NCI-H187 (cell line): ENCODE measurements at regions not wholly inside any gene's neighbourhood (a gene's known extent, or its start where the extent isn't known, plus 50 kb on each side); places are given as distances from the start of the nearest gene placed in this dataset.
"Not testable (repeated sequence)": the region's sequence is repeated elsewhere in the genome, so short reads cannot be mapped to it uniquely, and the experiment has no call there.

ENCODE experiments used
- DNase-seq, 2 experiments: peaks; one replicate each; lab custom pipeline; 2025; lab: John Stamatoyannopoulos, UW

DNA sequence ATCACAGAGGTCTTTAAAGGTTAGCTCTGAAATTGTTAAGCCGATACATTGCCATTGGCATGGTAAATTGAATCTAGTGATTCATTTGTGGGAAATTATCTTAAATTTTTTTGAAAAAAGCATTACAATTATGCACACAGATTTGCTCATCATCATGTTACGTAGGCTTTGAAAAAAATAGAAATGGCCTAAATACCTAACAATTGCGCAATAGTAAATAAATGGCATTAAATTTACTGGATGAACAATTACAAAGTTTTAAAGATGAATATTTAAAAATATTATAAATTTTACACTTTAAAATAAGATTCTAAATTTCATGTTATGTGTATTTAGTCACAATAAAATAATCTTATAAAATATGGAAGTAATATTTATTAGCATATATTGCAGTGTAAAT lies 171.3 kb downstream of the RPRM start:
- no peak for DNase-seq

DNA sequence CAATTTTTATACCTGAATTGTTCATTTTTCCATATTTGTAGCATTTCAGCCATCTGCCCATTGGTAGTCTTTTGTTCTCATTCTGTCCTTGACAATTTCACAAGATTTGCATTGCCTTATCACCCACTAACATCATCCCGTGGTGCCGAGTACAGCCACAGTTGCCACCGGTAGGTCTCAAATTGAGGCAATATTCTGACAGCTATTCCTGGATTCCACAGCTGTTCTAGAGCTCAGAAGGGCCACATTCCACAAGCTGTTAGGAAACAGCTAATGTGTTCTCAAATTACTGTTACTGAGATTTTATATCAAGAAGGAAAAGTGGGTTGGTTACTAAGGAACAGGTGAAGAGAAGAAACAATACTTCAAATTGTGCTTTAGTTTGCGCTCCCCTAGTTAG lies 178.8 kb downstream of the RPRM start:
- DNase-seq, result no peak

DNA sequence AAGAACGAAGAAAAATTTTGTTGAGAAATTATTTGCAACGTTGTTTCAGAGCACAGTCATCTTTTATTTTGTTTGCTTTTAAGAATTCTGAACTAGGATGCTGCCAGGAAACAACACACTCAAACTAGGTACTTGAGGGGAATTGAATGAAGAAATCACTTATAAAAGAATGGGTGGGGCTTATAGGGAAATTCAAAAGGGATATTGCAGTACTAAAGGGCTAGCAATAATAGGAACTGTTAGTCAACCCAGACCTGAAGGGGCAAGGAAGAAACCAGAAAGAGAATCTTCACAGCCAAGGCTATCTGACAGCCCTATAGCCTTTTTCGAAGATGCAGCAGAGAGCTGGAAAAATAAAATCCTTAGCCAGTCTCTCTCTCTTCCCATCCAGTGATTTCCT lies 179.3 kb downstream of the RPRM start:
- DNase-seq, result no peak

DNA sequence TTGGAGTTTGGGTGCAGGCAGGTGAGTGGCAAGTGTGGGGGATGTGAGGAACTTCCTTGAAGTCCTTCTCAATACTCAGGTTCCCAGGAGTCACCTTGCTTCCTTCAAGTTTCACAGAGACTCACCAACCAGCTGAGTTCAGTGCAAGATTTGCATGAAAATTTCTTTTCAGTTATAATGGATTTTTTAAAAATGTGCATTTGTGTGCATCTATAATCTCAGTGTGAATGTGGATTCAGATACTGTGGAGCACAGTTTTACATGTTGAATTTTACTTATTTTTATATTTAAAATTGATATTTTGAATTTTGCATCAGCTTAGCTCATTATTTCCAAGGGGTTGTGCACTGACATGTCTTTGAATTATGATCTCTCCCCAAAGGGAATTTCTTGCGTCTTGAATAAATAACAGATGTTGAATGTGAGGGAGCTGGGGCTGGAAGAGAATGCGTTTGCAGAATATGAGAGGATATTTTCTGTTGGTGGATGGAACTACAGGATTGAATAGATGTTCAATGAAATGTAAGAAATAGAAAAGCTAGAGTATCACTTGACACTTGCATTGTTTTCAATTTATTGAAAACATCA lies 184.3 kb downstream of the RPRM start:
- no peak for DNase-seq

DNA sequence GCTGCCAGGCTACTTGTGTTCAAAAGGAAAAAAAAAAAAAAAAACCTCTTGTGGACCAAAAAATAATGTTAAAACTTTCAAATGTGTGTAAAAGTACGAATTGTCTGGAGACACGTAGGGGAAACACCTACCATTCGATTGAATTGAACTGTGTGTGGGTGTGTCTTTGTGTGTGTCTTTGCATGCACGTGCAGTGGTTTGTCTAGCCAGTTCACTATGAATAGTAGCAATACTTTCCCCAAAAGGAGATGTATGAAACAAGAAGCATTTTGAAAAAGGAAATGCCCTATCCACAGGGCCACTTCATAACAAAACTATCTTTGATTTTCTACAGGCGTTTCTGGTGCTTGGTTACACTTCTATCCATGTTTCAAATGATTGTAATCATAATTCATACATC lies 186.8 kb downstream of the RPRM start:
- no peak for DNase-seq

DNA sequence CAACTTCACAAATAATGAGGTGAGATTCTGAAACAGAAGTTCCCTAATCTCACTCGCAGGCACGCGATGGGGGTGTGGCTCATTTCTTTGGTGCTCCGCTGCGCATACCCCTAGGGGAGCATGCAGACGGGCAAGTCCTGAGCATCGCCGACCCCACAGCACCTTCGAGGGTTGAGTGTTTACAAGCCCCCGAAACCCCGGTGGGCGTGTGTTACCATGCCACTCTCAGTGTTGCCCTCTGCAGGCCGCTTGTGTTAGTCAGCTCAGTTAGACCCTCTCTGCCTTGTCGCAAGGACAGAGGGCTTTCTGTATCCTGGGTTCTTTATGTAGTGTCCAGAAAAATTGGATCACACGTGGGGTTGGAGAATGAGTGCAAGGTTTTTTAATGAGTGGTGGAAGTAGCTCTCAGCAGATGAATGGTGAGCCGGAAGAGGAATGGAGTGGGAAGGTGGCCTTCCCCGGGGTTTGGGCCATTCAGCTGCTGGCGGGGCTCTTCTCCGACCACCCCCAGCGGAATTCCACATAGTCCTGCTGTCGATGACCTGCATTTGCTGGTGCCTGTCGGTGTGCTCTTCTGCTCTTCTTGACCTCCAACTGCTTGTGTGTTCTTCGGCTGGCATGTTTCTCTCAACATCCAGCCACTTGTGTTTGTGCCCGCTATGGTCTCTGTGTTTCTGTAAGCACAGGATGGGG lies 191.3 kb downstream of the RPRM start:
- DNase-seq, result no peak

DNA sequence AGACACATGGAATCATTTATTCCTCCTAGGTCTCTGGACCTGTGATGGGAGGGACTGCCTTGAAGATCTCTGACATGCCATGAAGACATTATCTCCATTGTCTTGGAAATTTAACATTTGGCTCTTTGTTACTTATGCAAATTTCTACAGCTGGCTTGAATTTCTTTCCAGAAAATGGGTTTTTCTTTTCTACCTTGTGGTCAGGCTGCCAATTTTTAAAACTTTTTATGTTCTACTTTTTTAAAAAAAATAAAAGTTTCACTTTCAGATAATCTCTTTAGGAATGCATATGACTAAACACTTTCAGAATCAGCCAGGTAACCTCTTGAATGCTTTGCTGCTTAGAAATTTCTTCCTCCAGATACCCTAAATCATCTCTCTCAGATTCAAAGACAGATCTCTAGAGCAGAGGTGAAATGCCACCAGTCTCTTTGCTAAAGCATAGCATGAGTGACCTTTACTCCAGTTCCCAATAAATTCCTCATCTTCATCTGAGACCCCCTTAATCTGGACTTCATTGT lies 209.6 kb downstream of the RPRM start:
- no peak for DNase-seq

DNA sequence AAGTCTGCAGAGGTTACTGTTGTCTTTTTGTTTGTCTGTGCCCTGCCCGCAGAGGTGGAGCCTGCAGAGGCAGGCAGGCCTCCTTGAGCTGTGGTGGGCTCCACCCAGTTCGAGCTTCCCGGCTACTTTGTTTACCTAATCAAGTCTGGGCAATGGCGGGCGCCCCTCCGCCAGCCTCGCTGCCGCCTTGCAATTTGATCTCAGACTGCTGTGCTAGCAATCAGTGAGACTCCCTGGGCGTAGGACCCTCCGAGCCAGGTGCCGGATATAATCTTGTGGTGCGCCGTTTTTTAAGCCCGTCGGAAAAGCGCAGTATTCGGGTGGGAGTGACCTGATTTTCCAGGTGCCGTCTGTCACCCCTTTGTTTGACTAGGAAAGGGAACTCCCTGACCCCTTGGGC lies 221.7 kb downstream of the RPRM start:
- not testable (repeated sequence) for DNase-seq

DNA sequence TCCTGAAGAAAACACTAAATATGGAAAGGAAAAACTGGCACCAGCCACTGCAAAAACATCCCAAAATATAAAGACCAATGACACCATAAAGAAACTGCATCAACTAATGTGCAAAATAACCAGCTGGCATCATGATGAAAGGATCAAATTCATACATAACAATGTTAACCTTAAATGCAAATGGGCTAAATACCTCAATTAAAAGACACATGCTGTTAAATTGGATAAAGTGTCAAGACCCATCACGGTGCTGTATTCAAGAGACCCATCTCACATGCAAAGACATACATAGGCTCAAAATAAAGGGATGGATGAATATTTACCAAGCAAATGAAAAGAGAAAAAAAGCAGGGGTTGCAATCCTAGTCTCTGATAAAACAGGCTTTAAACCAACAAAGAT lies 231.9 kb downstream of the RPRM start:
- DNase-seq, result not testable (repeated sequence)

DNA sequence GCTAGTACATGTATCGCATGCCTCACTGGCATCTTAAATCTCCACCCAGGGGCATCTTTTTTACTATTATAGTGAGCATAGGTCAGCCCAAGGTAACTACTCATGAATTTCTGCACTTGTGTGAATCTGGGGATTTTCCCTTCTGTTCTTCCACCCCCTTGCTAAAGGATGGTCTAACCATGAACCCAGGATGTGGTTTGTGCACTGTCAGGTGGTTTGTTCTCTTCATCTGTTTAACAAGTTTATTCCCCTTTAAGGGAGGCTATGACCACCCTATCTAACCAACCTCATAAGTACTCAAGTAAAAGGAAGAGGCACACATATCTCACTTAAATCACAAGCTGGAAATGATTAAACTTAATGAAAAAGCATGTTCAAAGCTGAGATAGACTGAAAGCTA lies 243.0 kb downstream of the RPRM start:
- DNase-seq, result no peak

DNA sequence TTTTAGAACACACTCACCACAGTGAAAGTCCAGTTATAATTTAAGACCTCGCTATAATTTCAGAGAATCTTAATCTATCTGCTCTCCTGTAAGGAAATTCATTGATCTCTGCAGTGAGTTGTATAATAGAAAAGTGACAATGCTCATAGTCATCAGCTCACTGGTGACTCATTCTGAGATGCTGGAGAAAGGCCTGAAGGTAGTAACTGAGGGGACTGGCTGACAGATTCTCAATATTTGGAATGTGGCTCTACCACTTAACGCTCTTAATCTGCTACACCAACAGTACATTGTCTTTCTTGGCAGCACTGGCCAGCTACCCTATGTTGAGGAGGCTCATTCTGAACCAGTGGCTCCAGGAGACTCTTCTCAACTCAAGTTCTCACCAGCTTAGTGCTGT lies 246.1 kb downstream of the RPRM start:
- no peak for DNase-seq

DNA sequence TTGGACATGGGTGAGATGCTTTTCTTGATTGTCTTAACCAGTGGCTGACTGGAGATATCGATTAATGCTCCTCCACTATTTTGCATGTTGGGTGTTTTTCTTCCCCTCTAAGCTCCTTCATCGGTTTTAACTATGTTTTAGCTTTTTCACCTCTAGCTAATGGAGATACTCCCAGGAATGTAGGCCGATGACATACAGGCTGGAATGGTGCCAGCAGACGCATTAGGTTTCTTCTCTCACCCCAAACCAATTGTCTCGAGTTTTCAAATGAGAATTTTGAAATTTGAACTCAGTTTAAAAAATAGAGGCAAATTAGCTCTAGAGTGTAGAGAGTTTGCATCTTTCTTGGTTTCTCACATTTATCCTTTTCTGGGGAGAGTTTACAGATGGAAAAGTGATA lies 247.6 kb downstream of the RPRM start:
- peak in 1 of 2 experiments; percentile 0 for DNase-seq

DNA sequence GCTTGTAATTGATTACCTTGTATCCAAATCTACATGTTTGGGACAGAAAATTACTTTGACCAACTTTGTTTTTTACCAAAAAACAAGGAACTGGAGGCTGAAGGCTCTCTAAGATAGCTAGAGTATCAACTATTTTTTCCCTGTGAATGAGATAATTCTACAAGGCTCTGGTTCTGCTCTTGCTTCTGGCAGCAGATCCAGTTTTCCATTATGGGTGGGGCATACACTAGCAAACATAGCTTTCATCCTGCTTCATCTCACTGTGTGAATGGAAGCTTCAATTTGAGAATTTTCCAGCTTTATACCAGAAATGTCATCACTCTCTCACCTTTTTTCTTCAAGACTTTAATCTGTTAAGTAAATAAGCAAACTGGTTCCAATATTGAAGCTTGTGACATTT lies 249.7 kb downstream of the RPRM start:
- no peak for DNase-seq

DNA sequence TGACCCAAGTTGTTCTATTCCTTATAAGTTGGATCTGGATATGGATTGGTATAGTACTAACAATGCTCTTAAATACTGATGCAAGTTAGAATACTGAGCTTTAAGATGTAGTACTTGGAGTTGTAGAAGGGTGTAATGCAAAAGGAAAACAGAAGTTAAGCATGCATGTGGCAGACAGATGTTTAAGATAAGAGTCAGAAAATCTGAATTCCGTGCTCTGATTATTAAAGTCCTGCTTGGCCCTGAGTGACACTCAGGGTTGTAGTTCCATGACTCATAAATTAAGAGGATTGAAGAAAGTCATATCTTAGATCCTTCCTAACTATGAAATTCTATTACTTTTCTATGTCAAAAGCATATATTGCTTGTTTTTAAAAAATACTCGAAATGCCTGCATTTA lies 250.6 kb downstream of the RPRM start:
- DNase-seq, result no peak

DNA sequence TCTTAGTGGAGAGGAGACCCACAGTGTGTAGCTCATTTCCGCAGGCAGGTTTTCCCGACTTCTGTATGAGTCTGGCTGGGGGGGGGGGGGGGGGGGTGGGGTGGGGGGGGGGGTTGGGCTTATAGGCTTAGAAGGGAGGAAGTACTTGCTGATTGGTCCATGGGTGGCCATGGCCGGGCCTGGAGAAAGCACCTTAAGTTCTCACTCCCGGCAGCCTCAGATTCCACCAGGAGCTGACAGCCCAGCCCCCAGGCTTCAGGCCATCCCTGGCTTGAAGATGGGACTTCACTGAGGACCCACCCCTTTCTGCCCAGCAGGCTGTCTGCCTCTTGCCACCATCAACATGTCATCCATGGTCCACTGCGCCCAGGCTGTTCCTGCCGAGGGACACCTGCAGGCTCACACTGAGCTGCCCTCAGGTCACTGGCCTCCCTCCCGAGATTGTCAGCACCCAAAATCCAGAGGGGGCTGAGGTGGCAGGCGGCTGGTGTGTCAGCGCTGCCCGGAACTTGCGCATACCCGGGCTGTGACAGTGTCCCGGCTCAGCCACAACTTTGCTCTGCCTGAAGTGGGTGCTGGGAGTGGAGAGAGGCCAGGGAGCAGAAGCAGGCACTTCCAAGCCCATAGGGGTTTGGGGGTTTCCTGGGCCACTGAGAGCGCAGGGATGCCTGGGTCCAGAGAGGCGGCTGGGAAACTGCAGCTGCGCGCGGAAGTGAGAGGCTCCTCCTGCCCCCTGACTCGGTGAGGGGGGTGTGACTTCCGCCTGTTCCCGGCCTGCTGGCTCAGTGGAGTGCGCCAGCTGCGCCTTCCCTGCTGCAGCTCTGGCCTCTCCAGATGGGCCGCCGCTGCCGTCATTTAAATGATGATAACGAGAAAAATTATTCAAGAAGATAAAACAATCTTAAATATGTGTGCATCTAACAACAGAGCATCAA lies 256.1 kb downstream of the RPRM start:
- no peak for DNase-seq

DNA sequence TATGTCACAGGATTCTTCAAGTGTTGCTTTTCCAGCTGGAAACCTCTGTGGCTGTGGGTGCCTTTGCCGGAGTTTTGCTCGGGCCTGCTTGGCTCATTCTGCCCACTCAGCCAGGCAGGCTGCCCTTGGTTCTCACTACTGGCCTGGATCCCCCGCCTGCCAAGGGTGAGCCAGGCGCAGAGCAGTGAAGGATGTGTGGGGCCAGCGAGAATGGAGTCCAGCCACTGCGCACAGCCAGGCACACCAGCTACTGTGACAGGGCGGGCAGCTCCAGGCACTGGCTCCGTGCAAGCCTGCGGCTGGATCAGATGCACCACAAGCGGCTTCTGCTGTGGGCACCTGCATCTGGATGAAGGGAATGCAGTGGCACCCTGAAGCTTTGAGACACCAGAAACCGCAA lies 257.1 kb downstream of the RPRM start:
- DNase-seq, result no peak

DNA sequence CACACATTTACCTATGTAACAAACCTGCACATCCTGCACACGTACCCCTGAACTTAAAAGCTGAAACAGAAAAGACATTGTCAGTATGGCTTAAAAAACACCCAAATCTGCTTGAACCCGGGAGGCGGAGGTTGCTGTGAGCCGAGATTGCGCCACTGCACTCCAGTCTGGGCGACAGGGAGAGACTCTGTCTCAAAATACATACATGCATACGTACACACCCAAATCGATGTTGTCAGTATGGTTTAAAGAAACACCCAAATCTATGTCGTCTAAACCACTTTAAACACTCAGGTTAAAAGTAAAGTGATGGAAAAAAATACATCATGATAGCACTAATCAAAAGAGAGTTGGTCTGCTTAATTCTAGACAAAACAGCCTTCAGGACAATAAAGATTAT lies 257.5 kb downstream of the RPRM start:
- no peak for DNase-seq

DNA sequence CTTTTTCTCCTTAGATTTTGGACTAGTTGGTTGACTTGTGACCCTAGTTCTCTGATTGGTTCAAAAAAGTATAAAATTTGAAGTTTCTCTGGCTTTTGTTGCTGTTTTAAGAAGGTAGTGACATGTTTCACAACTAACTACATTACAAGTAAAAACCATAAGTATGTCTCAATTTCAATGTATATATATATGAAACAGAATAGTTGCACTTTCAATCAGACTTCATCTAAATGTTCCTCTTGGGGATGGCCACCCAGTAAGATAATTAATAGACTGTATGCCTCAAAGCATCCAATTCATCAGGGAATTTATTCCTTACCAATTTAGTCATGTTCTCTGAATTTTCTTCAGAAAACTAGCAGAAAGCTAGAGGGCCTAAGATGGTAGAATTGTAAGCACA lies 259.7 kb downstream of the RPRM start:
- no peak for DNase-seq

DNA sequence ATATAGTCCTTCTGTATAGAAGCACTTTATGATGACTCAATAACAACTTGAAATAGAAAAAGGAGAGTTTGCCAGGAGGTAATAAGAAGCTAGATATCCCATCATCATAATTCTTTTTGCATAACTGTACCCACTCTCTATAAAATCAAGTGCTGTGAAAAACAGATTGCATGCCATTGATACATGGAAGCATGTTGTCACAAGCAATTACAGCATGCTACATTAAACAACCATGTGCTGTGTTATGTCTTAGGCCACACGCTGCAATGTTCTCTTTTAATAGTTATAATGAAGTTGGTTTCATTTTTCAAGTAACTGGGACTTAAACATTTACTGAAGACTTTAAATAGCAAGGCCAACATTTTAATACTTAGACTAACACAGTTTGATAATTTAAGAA lies 264.2 kb downstream of the RPRM start:
- DNase-seq, result no peak

DNA sequence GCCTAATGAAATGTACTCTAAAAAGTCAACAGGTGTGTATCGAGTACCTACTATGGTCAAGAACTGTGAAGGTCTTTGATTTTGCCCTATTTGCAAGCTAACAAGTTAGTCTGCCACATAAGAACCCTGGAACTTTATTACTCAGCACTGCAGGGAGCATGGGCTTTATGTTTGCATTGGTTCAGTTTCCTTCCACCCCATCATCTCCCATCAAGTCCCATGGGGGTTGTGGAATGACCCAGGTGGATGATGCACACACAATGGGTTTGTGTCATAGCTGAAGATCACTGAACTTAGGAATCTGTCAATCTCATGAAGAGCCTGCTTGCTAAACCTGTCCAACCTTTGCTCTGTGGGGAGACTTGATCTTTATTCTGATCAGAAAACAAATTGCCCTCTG lies 265.5 kb downstream of the RPRM start:
- DNase-seq, result no peak

DNA sequence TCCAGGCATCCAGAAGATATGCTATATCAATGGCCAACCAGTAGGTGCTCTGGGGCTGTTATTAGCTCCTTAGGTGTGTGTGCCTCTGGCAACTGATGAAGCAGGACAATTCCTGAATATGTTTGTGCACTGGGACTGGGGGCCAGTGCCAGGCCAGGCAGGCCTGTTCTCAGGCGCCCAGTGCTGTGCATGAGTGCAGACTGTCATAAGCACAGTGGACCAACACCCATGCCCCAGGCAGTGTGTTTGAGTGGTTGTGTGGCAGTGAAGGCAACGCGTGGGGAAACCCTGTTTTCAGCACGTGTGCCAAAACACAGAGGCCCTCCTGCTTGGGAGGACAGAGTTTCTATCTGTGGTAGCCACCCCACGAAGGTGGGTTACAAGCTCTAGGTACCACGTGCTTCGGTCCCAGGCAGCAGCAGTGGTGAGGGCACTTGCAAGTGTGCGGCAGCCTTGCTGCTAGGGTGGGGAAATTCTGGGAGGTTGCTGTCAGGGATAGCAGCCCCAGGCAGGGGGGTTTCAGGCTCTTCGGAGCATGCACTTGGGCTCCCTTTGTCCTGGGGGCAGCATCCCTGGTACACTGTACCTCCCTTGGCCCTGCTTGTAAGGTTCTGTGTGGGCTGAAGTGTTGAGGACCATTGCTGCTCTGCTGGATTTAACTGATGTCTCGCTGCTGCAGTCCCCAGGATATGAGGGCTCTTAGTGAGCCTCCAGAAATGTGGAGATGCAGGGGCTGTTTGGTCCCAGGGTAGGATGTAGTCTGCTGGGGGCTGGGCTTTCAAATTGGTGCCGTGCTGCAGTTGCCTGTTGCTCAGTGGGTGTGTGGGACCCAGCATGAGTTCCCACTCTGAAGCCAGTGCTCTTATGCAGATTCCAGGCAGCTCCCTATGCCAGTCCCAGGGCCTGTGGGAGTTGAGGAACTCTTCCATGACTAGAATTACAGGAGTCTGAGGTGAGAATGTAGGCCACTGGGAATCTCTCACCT lies 280.9 kb downstream of the RPRM start:
- no peak for DNase-seq
